SK-N-SH treated with all-trans-retinoic acid at 6 μM for 48 hours (cell line): ENCODE measurements at regions not wholly inside any gene's neighbourhood (a gene's known extent, or its start where the extent isn't known, plus 50 kb on each side); places are given as distances from the start of the nearest gene placed in this dataset.

Experiments
- ATAC-seq: fragments of 200-7000 bp; cut with Tn5 transposase; 3 replicates; pipeline ENCODE4 v1.9.1; 2020; ENCODE audit warnings: mild to moderate bottlenecking, moderate library complexity
- ARNTL ChIP-seq: fragments of 450-650 bp; formaldehyde crosslinking; IDR thresholded peaks from 2 replicates; pipeline ENCODE4 v1.5.0; 2020; ENCODE audit warnings: low read depth, mild to moderate bottlenecking, moderate library complexity, borderline replicate concordance
- BACH2 ChIP-seq: fragments of 250-450 bp; sonication (Bioruptor Pico); IDR thresholded peaks from 2 replicates; pipeline ENCODE4 v1.9.0; 2021; ENCODE audit warnings: mild to moderate bottlenecking, borderline replicate concordance
- CSRNP3 ChIP-seq: fragments of 250-450 bp; sonication (Bioruptor Pico); IDR thresholded peaks from 2 replicates; pipeline ENCODE4 v1.5.1; 2021; ENCODE audit warnings: mild to moderate bottlenecking, moderate library complexity
- ESRRG ChIP-seq: fragments of 250-450 bp; sonication (Bioruptor Pico); IDR thresholded peaks from 2 replicates; pipeline ENCODE4 v1.6.1; 2021; ENCODE audit warnings: mild to moderate bottlenecking
- GLIS3 ChIP-seq: fragments of 250-450 bp; sonication (Bioruptor Pico); IDR thresholded peaks from 2 replicates; pipeline ENCODE4 v1.5.0; 2020; ENCODE audit warnings: mild to moderate bottlenecking, moderate library complexity
- ISL1 ChIP-seq: fragments of 250-450 bp; sonication (Bioruptor Pico); IDR thresholded peaks from 2 replicates; pipeline ENCODE4 v2.1.2; 2022; ENCODE audit warnings: mild to moderate bottlenecking, moderate library complexity
- OSR1 ChIP-seq: fragments of 250-450 bp; sonication (Bioruptor Pico); IDR thresholded peaks from 2 replicates; pipeline ENCODE4 v1.8.0; 2022; ENCODE audit warnings: moderate library complexity, mild to moderate bottlenecking, inconsistent platforms
- PATZ1 ChIP-seq: fragments of 250-450 bp; sonication (Bioruptor Pico); IDR thresholded peaks from 2 replicates; pipeline ENCODE4 v1.8.0; 2020; ENCODE audit warnings: mild to moderate bottlenecking, moderate library complexity, borderline replicate concordance
- POU6F1 ChIP-seq: fragments of 250-450 bp; sonication (Bioruptor Pico); IDR thresholded peaks from 2 replicates; pipeline ENCODE4 v1.8.0; 2021; ENCODE audit warnings: low read depth, mild to moderate bottlenecking, moderate library complexity, borderline replicate concordance
- PPARA ChIP-seq: fragments of 250-450 bp; sonication (Bioruptor Pico); IDR thresholded peaks from 2 replicates; pipeline ENCODE4 v1.5.0; 2020; ENCODE audit warnings: mild to moderate bottlenecking, borderline replicate concordance
- SNAI2 ChIP-seq: fragments of 250-450 bp; sonication (Bioruptor Pico); IDR thresholded peaks from 2 replicates; pipeline ENCODE4 v1.5.0; 2020; ENCODE audit warnings: mild to moderate bottlenecking, moderate library complexity
- TCF4 ChIP-seq: fragments of 250-450 bp; sonication (Bioruptor Pico); IDR thresholded peaks from 2 replicates; pipeline ENCODE4 v1.8.0; 2021; ENCODE audit warnings: mild to moderate bottlenecking, moderate library complexity, borderline replicate concordance
- TOX ChIP-seq: fragments of 250-450 bp; sonication (Bioruptor Pico); IDR thresholded peaks from 2 replicates; pipeline ENCODE4 v1.8.0; 2021; ENCODE audit warnings: mild to moderate bottlenecking, moderate library complexity, borderline replicate concordance
- TSHZ2 ChIP-seq: fragments of 250-450 bp; sonication (Bioruptor Pico); IDR thresholded peaks from 2 replicates; pipeline ENCODE4 v1.5.0; 2020; ENCODE audit warnings: mild to moderate bottlenecking, moderate library complexity
- ZC3H10 ChIP-seq: fragments of 250-450 bp; sonication (Bioruptor Pico); IDR thresholded peaks from 2 replicates; pipeline ENCODE4 v1.5.1; 2021; ENCODE audit warnings: mild to moderate bottlenecking, moderate library complexity
- ZFP3 ChIP-seq: fragments of 250-450 bp; sonication (Bioruptor Pico); IDR thresholded peaks from 2 replicates; pipeline ENCODE4 v1.5.0; 2020; ENCODE audit warnings: mild to moderate bottlenecking, moderate library complexity
- ZFP30 ChIP-seq: fragments of 450-650 bp; formaldehyde crosslinking; IDR thresholded peaks from 2 replicates; pipeline ENCODE4 v1.5.0; 2022; ENCODE audit warnings: mild to moderate bottlenecking, moderate library complexity
- ZNF565 ChIP-seq: fragments of 450-650 bp; formaldehyde crosslinking; conservative IDR thresholded peaks from 2 replicates; pipeline ENCODE4 v1.5.0; 2020; ENCODE audit warnings: low read depth, mild to moderate bottlenecking, moderate library complexity
- ZNF8 ChIP-seq: fragments of 450-650 bp; formaldehyde crosslinking; IDR thresholded peaks from 2 replicates; pipeline ENCODE4 v1.5.0; 2020; ENCODE audit warnings: mild to moderate bottlenecking, moderate library complexity

GRCh38 chr4:187160486-187160885, 436.8 kb upstream of the FAT1 start:
- TF ChIP-seq ISL1 (CRISPR knock-in tag) (no peak), PATZ1 (CRISPR knock-in tag) (no peak)
- TF ChIP-seq, all 23 proteins: peak for 0
- no peak for ATAC-seq

- TF ChIP-seq ARNTL (CRISPR knock-in tag) (no peak), TCF4 (no peak), TOX (CRISPR knock-in tag) (no peak), ZNF8 (CRISPR knock-in tag) (no peak), PPARA (no peak), ZFP3 (CRISPR knock-in tag) (no peak), GLIS3 (CRISPR knock-in tag) (no peak), ZNF565 (CRISPR knock-in tag) (no peak), ZFP30 (CRISPR knock-in tag) (no peak), POU6F1 (no peak), SNAI2 (CRISPR knock-in tag) (no peak), BACH2 (CRISPR knock-in tag) (no peak), ESRRG (CRISPR knock-in tag) (no peak)
- no peak for ATAC-seq
These were observed 443.3 kb upstream of the FAT1 start for GRCh38 chr4:187166886-187167512.

GRCh38 chr4:187171706-187172339, 448.2 kb upstream of the FAT1 start:
- no peak for ATAC-seq
- TF ChIP-seq CSRNP3 (no peak), ZFP3 (CRISPR knock-in tag) (no peak), ESRRG (CRISPR knock-in tag) (no peak), ISL1 (CRISPR knock-in tag) (no peak), PATZ1 (CRISPR knock-in tag) (no peak), POU6F1 (no peak), BACH2 (CRISPR knock-in tag) (no peak), OSR1 (CRISPR knock-in tag) (no peak), SNAI2 (CRISPR knock-in tag) (no peak), ZNF8 (CRISPR knock-in tag) (no peak), TOX (CRISPR knock-in tag) (no peak), TCF4 (no peak), ZFP30 (CRISPR knock-in tag) (no peak), ARNTL (CRISPR knock-in tag) (no peak), ZNF565 (CRISPR knock-in tag) (no peak)

GRCh38 chr4:187172340-187172761, 448.7 kb upstream of the FAT1 start:
- no peak for TF ChIP-seq BACH2 (CRISPR knock-in tag)
- no peak for TF ChIP-seq ZC3H10 (CRISPR knock-in tag)
- TF ChIP-seq SNAI2 (CRISPR knock-in tag), result no peak
- no peak for TF ChIP-seq PATZ1 (CRISPR knock-in tag)
- TF ChIP-seq TSHZ2 (CRISPR knock-in tag), result no peak
- no peak for TF ChIP-seq ZFP3 (CRISPR knock-in tag)
- no peak for TF ChIP-seq OSR1 (CRISPR knock-in tag)
- TF ChIP-seq ZNF8 (CRISPR knock-in tag), result no peak
- TF ChIP-seq ZFP30 (CRISPR knock-in tag), result no peak
- ATAC-seq, result no peak; the same call in 2 of the 3 replicates
